GM21526 (cell line): ENCODE measurements at regions not wholly inside any gene's neighbourhood (a gene's known extent, or its start where the extent isn't known, plus 50 kb on each side); places are given as distances from the start of the nearest gene placed in this dataset.

Experiments used
- ATAC-seq: cut with Tn5 transposase; IDR thresholded peaks from one replicate; pipeline ENCODE4 v1.9.1; 2021; ENCODE audit warnings: moderate library complexity; ENCODE audit not compliant: unreplicated experiment, low FRiP score

DNA sequence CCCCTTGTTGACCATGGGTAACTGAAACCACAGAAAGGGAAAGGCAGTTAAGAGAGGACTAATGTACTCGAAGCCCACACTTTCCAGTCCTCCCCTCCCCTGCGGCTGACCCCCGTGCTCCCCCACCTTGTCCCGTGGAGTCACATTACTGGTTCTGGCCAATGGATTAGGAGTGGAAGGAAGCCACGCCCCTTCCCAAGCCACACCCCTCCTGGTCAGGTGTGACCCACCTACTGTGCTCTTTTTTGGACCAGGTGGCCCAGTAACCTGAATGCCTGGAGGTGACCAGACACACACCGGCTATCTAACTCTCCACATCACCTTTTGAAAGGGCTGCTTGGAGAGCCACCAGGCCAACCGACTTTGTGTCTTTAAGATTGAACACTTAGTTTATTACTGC is 109.3 kb upstream of the MSX1 start:
- ATAC-seq: no peak

DNA sequence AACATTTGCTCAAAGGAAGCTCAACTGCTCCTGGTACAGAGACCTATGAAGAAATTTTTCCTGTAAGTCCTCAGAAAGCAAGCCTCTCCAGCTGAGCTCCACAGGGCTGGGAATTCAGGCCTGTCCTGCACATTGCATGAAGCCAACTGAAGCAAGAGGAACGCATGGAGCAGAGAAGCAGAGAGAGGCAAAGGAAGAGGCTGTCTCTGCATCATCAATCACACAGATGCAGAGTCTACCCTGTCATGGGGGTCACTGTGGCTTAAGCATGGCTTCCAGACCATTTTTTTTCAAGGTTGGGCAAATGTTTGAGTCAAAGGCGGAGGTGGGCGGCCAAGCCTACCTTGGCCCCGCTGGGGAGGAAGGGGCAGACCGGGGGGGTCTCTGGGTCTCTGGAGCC is 110.3 kb upstream of the MSX1 start:
- no peak for ATAC-seq

DNA sequence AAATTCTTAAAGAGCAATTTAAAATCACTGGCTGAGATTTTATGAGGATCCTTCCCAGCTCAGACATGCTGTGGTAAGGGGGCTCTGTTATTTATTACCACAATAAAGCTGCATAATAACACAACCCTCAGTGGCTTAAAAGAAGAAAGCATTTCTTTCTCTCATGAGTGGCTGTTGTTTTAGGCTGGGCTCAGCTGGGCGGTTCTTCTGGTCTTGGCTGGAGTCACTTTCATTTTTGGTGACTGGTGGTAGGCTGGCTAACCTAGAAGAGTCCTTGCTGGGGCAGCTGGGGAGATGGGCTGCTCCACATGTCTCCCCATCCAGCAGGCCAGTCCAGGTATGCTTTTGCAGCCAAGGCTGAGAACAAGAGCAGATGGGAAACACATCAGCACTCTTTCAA is 113.0 kb upstream of the MSX1 start:
- ATAC-seq: no peak

DNA sequence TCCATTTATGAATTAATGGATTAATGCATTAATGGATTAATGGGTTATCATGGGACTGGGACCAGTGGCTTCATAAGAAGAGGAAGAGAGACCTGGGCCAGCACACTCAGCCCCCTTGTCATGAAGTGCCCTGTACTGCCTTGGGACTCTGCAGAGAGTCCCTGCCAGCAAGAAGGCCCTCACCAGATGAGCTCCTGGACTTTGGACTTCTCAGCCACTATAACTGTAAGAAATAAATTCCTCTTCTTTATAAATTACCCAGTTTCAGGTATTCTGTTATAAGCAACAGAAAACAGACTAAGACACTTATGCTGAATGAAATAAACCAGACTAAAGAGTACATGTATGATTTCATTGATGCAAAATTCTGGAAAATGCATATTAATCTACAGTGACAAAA is 119.4 kb upstream of the MSX1 start:
- no peak for ATAC-seq

DNA sequence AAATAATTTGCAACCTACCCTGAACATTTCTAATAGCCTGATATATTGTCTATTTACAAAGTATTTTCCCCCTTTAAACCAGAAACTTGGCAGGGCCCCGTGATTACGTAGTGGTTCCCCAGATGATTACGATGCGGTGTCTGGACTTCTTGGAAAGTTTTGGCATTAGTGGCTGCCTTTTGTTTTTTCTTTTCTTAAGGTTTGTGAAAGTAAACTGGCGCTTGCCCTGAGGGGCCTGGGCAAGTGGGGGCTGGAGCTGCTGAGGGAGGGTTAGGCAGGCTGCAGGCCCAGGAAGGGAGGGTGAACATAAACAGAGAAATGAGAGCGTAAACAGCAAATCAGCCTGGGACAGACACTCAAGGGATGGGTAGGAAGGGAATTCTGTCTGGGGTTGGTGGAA is 123.6 kb upstream of the MSX1 start:
- ATAC-seq: no peak

DNA sequence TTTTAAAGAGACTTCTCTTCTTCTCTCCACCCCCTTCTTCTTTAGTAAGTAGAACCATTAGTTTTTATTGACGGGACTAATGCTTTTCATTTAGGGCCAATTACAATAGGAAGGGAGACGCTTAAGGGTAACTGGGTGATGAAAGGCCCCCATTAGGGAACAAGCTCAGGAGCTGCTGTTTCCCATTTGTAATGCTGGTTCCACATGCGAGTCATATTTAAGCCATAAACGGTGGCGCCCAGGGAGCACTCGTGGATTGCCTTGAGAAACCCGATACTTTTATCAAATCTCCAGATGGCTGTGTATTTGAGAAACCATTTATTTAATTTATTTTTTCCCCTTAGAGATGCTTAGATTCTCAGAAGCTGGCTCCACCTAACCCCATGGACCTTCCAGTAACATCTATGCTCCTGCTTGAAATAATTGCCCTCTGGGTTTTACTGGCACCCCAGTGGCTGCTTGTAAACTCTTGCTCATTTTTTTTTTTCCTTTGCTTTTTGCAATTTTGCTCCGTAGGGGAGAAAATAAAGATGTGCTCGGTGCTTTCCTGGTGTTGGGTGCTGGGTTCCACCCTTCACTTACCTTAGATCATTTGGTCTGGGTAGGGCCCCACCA is 124.2 kb upstream of the MSX1 start:
- ATAC-seq: no peak

DNA sequence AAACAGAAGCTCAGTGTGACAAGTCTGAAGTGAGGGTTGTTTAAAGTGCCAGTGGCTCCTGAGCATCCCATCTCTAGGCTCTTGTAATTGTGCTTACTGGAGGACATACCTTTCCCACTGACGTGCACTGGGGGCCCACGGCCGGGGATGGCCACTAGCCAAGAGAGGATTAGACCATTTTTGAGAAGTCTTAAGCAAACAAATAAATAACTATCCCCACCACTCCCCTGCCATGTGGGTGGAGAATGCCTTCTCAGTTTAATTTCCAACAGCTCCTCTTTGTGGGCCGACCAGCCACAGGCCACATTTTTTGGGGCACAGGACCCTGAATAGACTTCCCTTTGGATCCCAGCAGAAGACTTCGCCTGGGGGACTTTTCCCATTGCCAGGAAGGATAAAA is 125.0 kb upstream of the MSX1 start:
- no peak for ATAC-seq

DNA sequence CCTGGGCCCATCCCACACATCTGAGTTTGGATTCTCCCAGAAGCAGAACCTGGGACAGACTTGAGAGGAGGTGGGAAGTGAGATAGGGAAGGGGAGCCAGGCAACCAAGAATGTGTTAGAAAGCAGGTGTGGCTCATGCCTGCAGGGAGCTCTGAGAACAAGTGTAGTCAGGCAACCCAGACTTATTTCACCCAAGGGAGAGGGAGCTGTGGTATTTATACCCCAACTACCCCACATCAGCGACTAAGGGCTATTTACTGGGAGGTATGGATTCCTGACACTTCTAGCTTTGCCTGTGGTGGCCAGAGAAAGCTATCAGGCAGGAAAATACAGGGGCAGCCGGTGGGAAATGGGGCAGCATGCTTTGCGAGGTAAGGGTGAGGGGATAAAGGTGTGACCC is 125.8 kb upstream of the MSX1 start:
- ATAC-seq: no peak

DNA sequence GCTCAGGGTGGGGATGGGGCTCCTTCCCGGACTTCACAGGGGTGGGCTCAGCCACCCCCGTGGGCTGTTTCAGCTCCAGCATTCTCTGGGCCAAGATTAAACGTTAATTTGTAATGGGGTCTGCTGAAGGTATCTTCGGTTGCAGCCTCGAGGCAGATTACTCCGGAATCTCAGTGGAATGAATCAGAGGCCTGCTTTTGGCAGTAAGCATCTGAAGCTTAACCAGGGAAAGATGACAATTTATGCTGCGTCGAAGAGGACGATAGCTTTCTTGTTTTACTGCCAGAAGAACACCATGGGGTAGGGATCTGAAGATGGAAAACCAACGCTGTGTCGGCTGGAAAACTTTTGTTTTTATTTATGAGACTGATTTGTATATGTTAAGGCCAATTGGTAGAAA is 129.2 kb upstream of the MSX1 start:
- no peak for ATAC-seq

DNA sequence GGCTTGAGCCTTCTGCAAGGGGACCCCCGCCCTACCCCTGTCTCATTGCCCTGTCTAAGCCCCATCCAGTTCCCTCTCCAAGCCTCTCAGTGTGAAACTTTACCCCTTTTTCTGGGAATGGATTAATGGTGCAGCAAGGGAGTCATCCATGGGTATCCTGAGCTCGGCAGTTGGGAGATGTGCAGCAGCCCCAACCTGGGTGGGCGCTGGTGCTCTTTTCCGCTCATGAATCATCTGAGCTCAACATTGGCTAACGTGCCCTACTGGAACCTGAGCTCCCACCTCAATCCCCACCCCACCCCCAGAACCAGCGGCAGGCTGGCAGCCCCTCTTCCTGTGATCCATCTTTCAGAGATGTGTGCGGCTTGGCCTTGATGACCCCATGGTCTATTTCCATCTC is 130.3 kb upstream of the MSX1 start:
- no peak for ATAC-seq

DNA sequence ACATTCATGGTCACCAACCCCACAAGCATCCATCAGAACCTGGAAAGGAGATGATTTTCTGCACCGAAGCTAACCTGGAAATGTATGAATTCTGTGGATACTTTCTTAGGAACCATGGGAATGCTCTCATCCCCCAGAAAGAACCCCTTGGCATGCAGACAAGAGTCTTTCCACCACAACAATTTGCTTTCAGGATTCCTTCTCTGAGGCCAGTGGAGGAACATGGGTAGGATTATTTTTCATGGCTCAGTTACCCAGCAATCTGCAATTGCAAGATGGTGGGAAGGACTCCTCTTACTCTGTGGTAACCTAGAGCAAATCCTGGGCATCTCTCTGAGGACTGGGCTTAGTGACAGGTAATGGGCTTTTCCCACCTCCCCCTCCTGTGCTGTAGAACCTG is 131.9 kb upstream of the MSX1 start:
- no peak for ATAC-seq

DNA sequence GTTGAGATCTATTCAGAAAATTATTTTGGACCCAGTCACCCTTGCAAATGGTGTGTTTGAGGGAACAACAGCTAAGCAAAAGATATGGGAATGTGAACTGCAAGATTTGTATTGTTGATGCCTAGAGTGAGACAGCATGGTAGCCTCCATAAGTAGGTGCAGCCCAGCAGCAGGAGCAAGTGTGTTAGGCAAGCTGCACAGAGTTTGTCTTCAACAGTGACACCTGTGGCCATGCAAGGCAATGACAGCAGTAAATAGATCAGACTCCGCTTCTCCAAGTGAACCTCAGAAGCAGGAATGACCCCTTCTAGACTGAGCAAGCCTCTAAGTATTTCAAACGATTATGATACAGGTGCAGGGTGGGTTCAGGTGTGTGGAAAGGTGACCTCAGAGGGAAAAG is 133.4 kb upstream of the MSX1 start:
- ATAC-seq: no peak

DNA sequence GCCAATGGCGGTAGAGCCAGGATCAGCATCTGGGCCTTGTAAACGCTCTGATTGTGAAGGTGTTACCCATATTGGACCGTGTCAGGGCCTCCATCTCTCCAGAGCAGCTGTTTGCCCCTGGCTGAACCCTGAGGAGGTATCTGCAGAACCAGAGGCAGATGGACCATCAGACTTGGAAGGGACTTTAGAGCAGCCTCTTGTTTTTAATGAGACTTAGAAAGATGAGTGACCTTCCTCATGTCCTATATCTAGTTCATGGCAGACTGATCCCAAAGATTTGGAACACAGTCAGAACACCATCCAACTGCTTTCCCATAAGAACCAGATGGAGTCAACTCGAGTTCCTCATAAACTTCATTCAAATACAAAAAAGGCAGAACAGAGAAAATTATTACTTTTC is 135.1 kb upstream of the MSX1 start:
- ATAC-seq: no peak

DNA sequence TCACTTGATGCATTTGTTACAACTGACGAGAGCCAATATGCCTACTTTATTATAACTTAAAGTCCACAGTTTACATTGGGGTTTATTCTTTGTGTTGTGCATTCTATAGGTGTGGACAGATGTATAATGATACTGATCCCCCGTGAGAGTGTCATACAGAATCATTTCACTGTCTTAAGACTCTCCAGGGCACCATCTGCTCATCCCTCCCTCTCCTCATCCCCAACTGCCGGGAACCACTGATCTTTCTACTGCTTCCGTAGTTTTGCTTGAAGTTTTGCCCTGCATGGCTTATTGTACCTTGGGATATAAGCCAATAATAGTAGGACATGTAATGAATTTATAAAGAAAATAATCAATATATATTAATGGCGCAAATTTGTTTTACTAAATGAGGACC is 137.8 kb upstream of the MSX1 start:
- ATAC-seq: no peak

DNA sequence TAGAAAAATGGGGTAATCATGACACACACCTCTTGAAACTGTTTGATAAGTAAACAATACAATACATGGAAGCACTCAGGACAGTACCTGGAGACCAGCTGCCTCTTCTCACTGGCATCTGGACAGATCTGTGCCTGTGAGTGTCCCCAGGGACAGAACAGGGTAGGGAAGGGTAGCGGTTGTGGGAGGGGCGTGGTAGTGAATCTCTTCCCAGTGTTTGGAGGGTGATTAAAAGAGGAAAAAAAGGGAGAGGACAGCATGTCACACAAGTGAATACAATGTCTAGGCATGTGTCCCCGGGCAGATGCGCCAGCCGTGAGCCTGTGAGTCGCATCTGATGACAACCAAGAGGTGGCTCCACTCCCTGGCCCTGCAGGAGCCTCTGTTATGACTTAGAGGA is 138.8 kb upstream of the MSX1 start:
- ATAC-seq: no peak

DNA sequence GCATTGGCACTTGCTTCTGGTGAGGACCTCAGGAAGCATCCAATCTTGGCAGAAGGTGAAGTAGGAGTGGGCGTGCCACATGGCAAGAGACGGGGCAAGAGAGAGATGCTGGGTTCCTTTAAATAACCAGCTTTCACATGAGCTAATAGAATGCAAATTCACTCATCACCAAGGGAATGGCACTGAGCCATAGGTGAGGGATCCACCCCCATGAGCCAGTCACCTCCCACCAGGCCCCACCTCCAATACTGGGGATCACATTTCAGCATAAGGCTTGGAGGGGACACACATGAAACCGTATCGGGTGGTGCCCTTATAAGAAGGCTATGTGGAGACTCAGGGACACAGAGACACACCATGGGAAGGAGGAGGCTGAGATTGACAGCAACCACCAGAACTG is 140.0 kb upstream of the MSX1 start:
- no peak for ATAC-seq

DNA sequence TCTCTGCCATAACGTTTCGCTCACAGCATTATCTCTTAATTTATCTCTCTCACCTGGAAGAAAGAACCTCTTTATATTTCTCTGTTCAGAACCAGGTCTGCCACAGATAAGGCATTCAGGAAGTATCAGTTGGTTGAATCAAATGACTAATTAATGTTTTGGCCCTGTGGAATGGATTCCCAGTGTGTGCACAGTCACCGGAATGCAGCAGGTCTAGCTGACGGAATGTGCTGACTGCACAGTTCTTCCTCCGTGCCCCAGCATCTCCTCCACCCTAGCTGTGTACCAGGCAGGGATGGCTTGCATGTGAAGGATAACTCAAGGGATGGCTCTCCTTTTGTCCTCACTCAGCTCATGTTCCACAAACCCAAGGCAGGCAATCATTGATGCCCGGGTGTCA is 141.8 kb upstream of the MSX1 start:
- ATAC-seq: no peak

DNA sequence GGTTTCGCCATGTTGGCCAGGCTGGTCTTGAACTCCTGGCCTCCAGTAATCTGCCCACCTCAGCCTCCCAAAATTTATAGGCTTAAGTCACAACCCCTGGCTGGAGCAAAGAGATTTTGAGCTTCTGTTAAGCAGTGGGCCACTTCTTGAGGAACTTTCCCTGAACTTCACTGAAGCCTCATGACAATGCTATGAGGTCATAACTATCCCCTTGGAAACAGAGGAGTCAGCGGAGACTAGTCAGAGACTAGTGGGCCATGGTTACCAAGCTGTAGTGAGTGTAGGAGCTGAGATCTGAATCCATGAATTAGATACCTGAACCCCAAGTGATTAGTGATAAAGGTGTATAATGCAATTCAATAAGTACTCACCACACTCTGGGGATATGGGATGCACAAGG is 145.1 kb upstream of the MSX1 start:
- ATAC-seq: no peak

DNA sequence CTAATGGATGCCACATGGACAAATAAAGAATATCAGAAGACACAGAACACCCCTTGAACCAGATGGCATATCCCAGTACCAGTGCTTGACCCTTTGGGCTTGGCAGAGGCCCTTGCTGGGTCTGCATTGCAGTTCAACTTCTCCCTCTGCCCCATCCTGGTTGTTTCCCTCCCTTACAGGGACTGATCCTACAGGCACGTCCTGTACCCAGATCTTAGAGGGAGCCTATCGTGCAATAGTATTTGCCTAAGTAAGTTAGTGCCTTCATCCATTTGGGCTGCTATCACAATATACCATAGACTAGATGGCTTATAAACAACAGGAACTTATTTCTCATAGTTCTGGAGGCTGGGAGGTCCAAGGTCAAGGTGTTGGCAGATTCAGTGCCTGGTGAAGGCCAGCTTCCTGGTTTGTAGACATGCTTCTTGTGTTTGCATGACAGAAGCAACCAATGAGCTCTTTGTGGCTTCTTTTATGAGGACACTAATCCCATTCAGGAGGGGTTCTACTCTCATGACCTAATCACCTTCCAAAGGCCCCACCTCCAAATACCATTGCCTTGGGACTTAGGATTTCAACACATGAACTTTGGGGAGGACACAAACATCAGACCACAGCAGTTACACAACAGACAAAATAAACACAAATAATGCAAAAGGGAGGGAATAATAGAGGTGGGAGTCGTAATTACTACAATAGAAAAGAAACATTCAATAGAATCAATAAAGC is 146.5 kb upstream of the MSX1 start:
- ATAC-seq: no peak

DNA sequence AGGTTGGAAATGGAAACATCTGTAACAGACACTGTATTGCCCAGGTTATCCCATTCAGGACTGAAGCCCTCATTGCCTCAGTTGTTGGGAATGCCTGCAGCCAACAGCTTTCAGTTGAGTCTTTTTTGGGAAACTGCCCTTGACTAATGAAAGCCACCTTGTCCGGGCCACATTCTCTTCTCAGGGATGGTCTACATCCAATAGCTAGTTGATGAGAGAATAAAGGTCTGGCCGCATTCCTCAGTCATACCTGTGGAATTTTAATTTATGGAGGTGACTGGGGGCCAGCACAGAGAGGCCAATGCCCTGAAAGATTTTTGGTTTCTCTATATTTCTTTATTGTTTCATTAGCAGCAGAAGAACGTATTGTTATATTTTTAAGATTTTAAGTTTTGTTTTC is 147.6 kb upstream of the MSX1 start:
- no peak for ATAC-seq

DNA sequence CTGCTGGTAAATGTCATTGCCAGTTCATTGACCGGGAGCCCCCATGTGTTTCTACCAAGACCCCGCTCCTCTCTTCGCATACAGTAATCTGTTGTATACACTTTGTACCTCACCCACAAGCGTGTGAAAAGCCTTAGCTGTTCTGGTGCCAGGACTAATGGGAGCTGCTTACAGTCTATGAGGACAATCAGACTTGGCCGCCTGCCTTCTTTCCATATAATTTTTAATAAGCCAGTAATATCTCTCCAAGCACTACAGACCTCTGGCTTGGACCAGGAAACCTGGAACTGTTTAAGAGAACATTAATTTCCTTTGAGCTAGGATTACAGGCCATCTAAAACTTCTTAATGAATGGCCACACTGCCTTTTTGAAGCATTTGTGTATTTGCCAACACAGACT is 149.7 kb upstream of the MSX1 start:
- ATAC-seq: no peak

DNA sequence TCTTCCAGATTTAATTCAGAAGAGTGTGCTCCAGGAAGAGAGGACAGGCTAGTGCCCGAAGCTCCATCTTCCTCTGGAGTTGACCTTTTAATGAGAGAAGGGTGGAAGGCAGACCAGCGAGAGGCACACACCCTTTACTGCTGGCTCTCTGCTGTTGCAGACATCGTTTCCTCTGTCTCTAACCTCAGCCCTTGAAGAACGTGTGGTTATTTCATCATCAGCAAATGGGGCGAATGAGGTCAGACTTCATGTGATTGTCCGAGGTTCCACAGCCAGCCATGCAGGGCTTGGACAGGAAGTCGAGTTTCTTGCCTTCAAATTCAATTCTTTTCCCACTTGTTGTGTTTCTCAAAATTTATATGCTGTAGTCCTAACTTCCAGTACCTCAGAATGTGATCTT is 155.2 kb upstream of the MSX1 start:
- no peak for ATAC-seq

DNA sequence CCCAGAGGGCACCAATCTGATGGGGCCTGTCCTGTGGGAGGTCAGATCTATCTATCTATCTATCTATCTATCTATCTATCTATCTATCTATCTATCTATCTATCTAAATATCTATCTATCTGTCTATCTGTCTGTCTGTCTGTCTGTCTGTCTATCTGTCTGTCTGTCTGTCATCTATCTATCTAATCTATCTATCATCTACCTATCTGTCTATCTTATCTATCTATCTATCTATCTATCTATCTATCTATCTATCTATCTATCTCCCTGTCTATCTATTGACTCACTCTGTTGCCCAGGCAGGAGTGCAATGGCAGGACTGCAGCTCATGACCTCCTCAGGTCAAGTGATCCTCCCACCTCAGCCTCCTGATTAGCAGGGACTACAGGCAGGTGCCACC is 155.7 kb upstream of the STX18 start:
- ATAC-seq: no peak
